Stimulated activated CD4-positive, alpha-beta T cell treated with anti-CD3 and anti-CD28 coated beads, Interleukin-1b, Interleukin-23, amount 100 ng/mL, for 1 hour (primary cell): ENCODE measurements at regions not wholly inside any gene's neighbourhood (a gene's known extent, or its start where the extent isn't known, plus 50 kb on each side); places are given as distances from the start of the nearest gene placed in this dataset.
"Not testable (repeated sequence)": the region's sequence is repeated elsewhere in the genome, so short reads cannot be mapped to it uniquely, and the experiment has no call there.

Experiments used
- DNase-seq, 2 donors: peaks; one replicate each; pipeline ENCODE4 v3.0.0-alpha.2; 2020; ENCODE audit warnings: low read depth in 2 of 2

DNA sequence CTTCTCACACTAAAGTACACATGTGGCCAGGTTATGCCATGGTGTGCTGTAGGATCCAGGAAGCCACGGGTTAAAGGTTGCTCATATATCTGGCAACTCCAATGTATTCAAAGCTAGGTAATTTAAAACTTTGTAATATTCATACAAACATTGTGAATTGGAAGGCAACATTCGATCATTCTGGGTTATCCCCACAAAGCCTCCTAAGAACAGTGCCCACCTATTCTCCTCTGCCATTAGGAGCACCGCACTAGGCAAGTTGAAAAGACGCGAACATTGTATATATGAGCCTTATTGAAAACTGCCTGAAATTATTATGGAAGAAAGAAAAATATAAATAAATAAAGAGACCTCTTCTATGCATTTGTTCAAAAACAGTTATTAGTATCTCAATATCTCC lies 228.2 kb downstream of the IGSF11 start:
- no peak for DNase-seq

GRCh38 chr3:118807349-118807748 lies 227.3 kb downstream of the IGSF11 start:
- not testable (repeated sequence) for DNase-seq

- DNase-seq = no peak
Observed at GRCh38 chr3:118808723-118809122, 225.9 kb downstream of the IGSF11 start.

DNA sequence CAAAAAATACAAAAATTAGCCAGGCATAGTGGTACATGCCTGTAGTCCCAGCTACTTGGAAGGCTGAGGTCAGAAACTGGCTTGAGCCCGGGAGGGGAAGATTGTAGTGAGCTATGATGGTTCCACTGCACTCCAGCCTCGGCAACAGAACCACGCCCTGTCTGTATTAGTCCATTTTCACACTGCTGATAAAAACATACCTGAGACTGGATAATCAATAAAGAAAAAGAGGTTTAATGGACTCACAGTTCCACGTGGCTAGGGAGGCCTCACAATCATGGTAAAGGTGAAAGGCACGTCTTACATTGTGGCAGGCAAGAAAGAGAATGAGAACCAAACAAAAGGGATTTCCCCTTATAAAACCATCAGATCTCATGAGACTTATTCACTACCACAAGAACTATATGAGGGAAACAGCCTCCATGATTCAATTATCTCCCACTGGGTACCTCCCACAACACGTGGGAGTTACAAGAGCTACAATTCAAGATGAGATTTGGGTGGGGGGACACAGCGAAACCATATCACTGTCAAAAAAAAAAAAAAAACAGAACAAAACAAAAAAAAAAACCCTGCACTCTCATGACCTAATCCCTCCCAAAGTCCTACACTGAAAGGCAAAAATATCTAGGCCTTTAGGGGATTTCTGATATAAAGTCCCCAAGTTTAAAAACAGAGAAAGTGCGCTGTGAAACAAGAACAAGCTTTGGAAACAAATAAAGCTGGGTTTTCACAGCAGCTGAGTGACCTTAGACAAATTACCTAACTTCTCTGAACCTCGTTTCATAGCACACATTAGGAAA lies 224.7 kb downstream of the IGSF11 start:
- no peak for DNase-seq

DNA sequence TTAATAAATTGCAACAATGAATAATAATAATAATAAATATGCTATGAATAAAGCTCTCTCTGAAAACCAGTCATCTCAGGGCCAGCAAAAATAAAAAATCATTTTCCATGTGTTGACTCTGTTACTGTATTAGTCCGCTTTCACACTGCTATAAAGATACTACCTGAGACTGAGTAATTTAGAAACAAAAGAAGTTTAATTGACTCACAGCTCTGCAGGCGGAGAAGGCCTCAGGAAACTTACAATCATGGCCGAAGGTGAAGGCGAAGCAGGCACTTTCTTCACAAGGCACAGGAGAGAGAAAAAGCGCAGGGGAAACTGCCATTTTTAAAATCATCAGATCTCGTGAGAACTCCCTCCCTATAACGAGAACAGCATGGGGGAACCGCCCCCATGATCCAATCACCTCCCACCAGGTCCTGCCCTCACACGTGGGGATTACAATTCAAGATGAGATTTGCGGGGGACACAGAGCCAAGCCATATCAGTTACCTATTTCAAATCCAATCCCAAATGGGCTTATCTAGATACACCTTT lies 224.1 kb downstream of the IGSF11 start:
- DNase-seq = no peak

DNA sequence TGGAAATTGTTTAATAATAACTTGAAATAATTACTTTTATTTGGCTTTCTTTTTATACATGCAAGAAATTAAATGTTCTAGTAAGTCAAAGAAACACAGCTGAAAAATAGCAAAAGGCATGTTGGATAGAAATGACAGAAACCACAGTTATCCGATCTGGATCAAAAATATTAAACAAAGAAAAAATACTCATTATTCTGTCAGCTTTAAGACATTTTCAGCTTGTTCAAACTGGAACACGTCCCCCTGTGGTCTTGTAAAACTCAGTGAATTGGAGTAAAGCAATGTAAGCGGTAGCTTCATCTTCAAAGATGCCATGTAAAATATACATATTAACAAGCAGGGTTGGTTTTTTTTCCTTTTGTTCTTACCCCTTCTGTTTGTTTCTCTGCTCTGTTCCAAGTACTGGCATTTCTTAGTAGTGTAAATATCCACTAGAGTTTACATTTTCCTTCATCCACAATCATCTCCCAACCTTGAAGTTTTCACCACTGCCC lies 223.4 kb downstream of the IGSF11 start:
- no peak for DNase-seq

- no peak for DNase-seq
Observed at GRCh38 chr3:118813472-118813871, 221.2 kb downstream of the IGSF11 start.

- DNase-seq = no peak
Observed at GRCh38 chr3:118817748-118818165, 216.9 kb downstream of the IGSF11 start.

DNA sequence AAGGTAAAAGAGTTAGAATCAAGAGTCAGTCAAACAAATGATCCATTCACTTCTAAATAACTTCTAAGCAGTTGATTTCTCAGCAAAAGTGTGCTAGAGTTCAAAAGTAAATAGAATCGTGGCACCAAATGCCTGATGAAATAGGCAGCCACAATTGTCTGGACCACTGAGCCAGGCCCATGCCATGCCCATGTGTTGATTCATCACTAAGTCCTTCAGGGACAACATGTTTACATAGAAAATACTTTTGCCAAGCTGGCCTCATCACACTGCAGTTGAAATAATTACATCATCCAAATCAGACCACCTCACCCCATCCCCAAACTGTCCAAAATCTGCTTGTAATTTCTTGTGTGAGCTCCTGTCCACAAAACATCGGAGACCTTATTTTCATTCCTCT lies 216.3 kb downstream of the IGSF11 start:
- DNase-seq = no peak

- no peak for DNase-seq
Observed at GRCh38 chr3:118823626-118824025, 211.0 kb downstream of the IGSF11 start.

GRCh38 chr3:118827446-118827845 lies 207.2 kb downstream of the IGSF11 start:
- DNase-seq = no peak

- DNase-seq = no peak
Observed at GRCh38 chr3:118828351-118828750, 206.3 kb downstream of the IGSF11 start.

- DNase-seq = no peak
Observed at GRCh38 chr3:118833075-118833474, 201.6 kb downstream of the IGSF11 start.

DNA sequence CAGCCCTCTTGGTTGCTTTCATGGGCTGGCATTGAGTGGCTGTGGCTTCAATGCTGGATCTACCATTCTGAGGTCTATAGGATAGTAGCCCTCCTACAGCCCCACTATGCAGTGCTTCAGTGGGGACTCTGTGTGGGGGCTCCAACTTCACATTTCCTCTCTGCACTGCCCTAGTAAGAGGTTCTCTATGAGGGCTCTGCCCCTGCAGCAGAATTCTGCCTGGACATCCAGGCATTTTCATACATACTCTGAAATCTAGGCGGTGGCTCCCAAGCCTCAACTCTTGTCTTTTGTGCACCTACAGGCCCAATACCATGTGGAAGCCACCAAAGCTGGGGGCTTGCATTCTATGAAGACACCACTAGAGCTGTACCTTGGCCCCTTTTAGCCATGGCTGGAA lies 195.8 kb downstream of the IGSF11 start:
- no peak for DNase-seq

- no peak for DNase-seq
Observed at GRCh38 chr3:118842147-118842863, 192.3 kb downstream of the IGSF11 start.

DNA sequence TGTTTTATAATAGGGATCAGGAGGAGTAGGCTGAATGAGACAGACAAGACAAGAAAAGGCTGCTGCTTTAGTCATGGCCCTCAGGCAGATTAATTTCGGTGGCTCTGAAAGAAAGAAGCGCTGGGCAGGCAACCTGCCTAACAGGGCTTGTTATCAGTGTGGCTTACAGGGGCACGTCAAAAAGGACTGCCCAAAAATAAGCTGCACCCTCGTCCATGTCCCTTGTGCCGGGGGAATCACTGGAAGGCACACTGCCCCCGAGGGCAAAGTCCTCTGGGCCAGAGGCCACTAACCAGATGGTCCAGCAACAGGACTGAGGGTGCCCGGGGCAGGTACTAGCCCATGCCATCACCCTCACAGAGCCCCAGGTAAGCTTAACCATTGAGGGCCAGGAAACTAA lies 188.5 kb downstream of the IGSF11 start:
- DNase-seq = no peak
